ENCODE measurements at regions not wholly inside any gene's neighbourhood (a gene's known extent, or its start where the extent isn't known, plus 50 kb on each side); places are given as distances from the start of the nearest gene placed in this dataset.

- TF ChIP-seq TAF1 (IDR thresholded peaks at IDR 0.05; ENCODE audit: borderline replicate concordance, low read depth, low read length) (no peak), POLR2A (IDR thresholded peaks at IDR 0.05; ENCODE audit: low read depth, low read length) (no peak), POLR2AphosphoS5 (IDR thresholded peaks at IDR 0.05; ENCODE audit: low read depth, low read length) (no peak)
Observed at GRCh38 chr18:78664848-78665247, 314.8 kb upstream of the SALL3 start.

Measured in GM12892 (cell line).